Endothelial cell of umbilical vein (primary cell): ENCODE measurements at regions not wholly inside any gene's neighbourhood (a gene's known extent, or its start where the extent isn't known, plus 50 kb on each side); places are given as distances from the start of the nearest gene placed in this dataset.
A peak's percentile ranks its signal among the peaks of the same experiment; 100 is the strongest.

Experiments used
- BruUV-seq: library from RNA; stranded (reverse); fragments of 400-500 nt; replicated peaks from 2 replicates; lab custom pipeline; 2021; lab: Mats Ljungman, UMichigan
- CTCF ChIA-PET: fragments of 300-600, 350-600 bp; sonication (Branson Sonifier 250); formaldehyde crosslinking; loops from one replicate; lab custom pipeline; 2021; ENCODE audit warnings: antibody characterized with exemption, inconsistent platforms; lab: Charles Lee
- POLR2A ChIA-PET: fragments of 300-600, 350-600 bp; sonication (Branson Sonifier 250); formaldehyde crosslinking; loops from one replicate; lab custom pipeline; 2021; ENCODE audit warnings: antibody characterized with exemption, inconsistent platforms; lab: Charles Lee
- DNase-seq: peaks from one replicate; pipeline ENCODE4 v3.0.0-alpha.2; 2011; ENCODE audit warnings: low read depth, low spot score
- FAIRE-seq: peaks from 2 replicates; lab custom pipeline; 2011; peaks lifted over from hg19 to GRCh38; lab: Jason Lieb, UNC
- H2AFZ ChIP-seq: 2 replicates; pipeline ENCODE4 v1.6.0; 2012; ENCODE audit warnings: low read depth, low read length, control low read depth, inconsistent platforms
- H3K27ac ChIP-seq: 2 replicates; pipeline ENCODE4 v1.5.1; 2011; ENCODE audit warnings: low read depth, mild to moderate bottlenecking, control low read depth, low read length, moderate library complexity; ENCODE audit not compliant: insufficient read depth
- H3K27me3 ChIP-seq, 2 experiments: 2 replicates each; pipeline versions ENCODE4 v1.6.0 to v1.6.1; 2011; ENCODE audit warnings: low read length in 2 of 2, mixed read lengths in 1 of 2; ENCODE audit not compliant: control insufficient read depth in 2 of 2, insufficient read depth in 2 of 2
- H3K36me3 ChIP-seq, 2 experiments: 2 replicates in 1 of 2; 3 replicates in 1 of 2; pipeline ENCODE4 v1.5.1; 2011; ENCODE audit warnings: low read length in 2 of 2, mild to moderate bottlenecking in 1 of 2, moderate library complexity in 1 of 2; ENCODE audit not compliant: control insufficient read depth in 2 of 2, insufficient read depth in 2 of 2; ENCODE audit errors: extremely low read depth in 1 of 2
- H3K4me1 ChIP-seq: 3 replicates; pipeline ENCODE4 v1.5.1; 2011; ENCODE audit warnings: mild to moderate bottlenecking, low read length; ENCODE audit not compliant: control insufficient read depth, insufficient read depth; ENCODE audit errors: extremely low read depth
- H3K4me2 ChIP-seq: 2 replicates; pipeline ENCODE4 v1.6.1; 2011; ENCODE audit warnings: low read length, control low read depth, mixed read lengths; ENCODE audit not compliant: insufficient read depth
- H3K4me3 ChIP-seq, 3 experiments: fragments of 200-600 bp in 1 of 3; sonication (generic), shearing (Covaris generic) in 1 of 3; replicated peaks in 1 of 3; 2 replicates each; pipeline ENCODE4 v1.5.1; 2011 to 2016; ENCODE audit warnings: control low read depth in 3 of 3, low read length in 3 of 3, mild to moderate bottlenecking in 2 of 3, inconsistent platforms in 1 of 3, low read depth in 1 of 3, moderate library complexity in 1 of 3; ENCODE audit not compliant: insufficient read depth in 1 of 3
- H3K79me2 ChIP-seq: 2 replicates; pipeline ENCODE4 v1.6.0; 2012; ENCODE audit warnings: low read length, inconsistent platforms; ENCODE audit not compliant: control insufficient read depth, insufficient read depth
- H3K9ac ChIP-seq: replicated peaks from 2 replicates; pipeline ENCODE3; 2011; ENCODE audit warnings: low read length, control low read depth; ENCODE audit not compliant: insufficient read depth; ENCODE audit errors: extremely low read depth
- H3K9me1 ChIP-seq: replicated peaks from 3 replicates; pipeline ENCODE4 v1.6.0; 2011; ENCODE audit warnings: mild to moderate bottlenecking, low read length; ENCODE audit not compliant: control insufficient read depth, insufficient read depth; ENCODE audit errors: extremely low read depth
- H3K9me3 ChIP-seq: replicated peaks from 2 replicates; pipeline ENCODE4 v1.5.1; 2012; ENCODE audit warnings: low read length, inconsistent platforms; ENCODE audit not compliant: control insufficient read depth, insufficient read depth
- H4K20me1 ChIP-seq: replicated peaks from 2 replicates; pipeline ENCODE3; 2011; ENCODE audit warnings: mild to moderate bottlenecking, low read length; ENCODE audit not compliant: control insufficient read depth, insufficient read depth; ENCODE audit errors: extremely low read depth
- CTCF ChIP-seq, 2 donors: IDR thresholded peaks; 1 replicate in 1 of 2; 2 replicates in 1 of 2; pipeline ENCODE4 v1.5.1; 2011; ENCODE audit warnings: low read length in 2 of 2, mild to moderate bottlenecking in 2 of 2, moderate library complexity in 2 of 2, control low read depth in 1 of 2, inconsistent platforms in 1 of 2, low read depth in 1 of 2; ENCODE audit not compliant: insufficient read depth in 1 of 2; ENCODE audit errors: extremely low read depth in 1 of 2
- EZH2 ChIP-seq: IDR thresholded peaks from 2 replicates; pipeline ENCODE4 v1.6.1; 2012; ENCODE audit warnings: borderline replicate concordance, low read depth, mild to moderate bottlenecking, moderate library complexity, low read length, inconsistent platforms; ENCODE audit not compliant: severe bottlenecking
- FOS ChIP-seq: IDR thresholded peaks from 2 replicates; pipeline ENCODE4 v1.6.1; 2011; ENCODE audit warnings: mild to moderate bottlenecking, low read length, moderate library complexity, borderline replicate concordance; ENCODE audit not compliant: insufficient read depth
- JUN ChIP-seq: IDR thresholded peaks from 2 replicates; pipeline ENCODE4 v1.6.1; 2011; ENCODE audit warnings: borderline replicate concordance, low read depth; ENCODE audit not compliant: insufficient read length, insufficient read depth
- MYC ChIP-seq: IDR thresholded peaks from one replicate; pipeline ENCODE4 v1.6.1; 2011; ENCODE audit warnings: mild to moderate bottlenecking, low read depth, low read length
- POLR2A ChIP-seq: IDR thresholded peaks from 2 replicates; pipeline ENCODE4 v1.6.1; 2012; ENCODE audit warnings: low read depth, mild to moderate bottlenecking, control low read depth, low read length
- POLR2AphosphoS5 ChIP-seq: IDR thresholded peaks from 2 replicates; pipeline ENCODE4 v1.6.1; 2012; ENCODE audit warnings: low read depth, mild to moderate bottlenecking, control low read depth, low read length, moderate library complexity; ENCODE audit not compliant: insufficient read depth
- dilution Hi-C: fragments of 300-500 bp; cut with MboI; formaldehyde crosslinking; loops from one replicate; pipeline ENCODE4 v1.15.0; 2019; ENCODE audit warnings: low sequenced_read_pairs; ENCODE audit not compliant: extremely low pct_ligation_motif_present
- intact Hi-C: fragments of 100-400 bp; cut with micrococcal nuclease; formaldehyde crosslinking; loops from one replicate; pipeline ENCODE4 v1.10.0; 2022

- H3K36me3 ChIP-seq: no peaks in the 10 kb centered on the region
- BruUV-seq: no TSS peak
- H3K27ac ChIP-seq: no peak overlapping the region
- H3K9me3 ChIP-seq: no peaks in the 10 kb centered on the region
- no peaks in the 10 kb centered on the region for H4K20me1 ChIP-seq
- intact Hi-C loops: no loop called here
- dilution Hi-C loops: no loop called here
- no peak overlapping the region for H3K4me2 ChIP-seq
- no peaks in the 10 kb centered on the region for H3K9me1 ChIP-seq
- ChIA-PET CTCF (interaction anchor here (1.6 kb wide), 2 partner anchors 10 to 79 kb away, joined by 3 read pairs; no protein-coding TSS in a partner anchor), POLR2A (no interaction called here)
- H3K4me1 ChIP-seq: no peaks in the 10 kb centered on the region
- no peak overlapping the region for H3K4me3 ChIP-seq
- H2AFZ ChIP-seq: peak overlapping the region; percentile 3
- DNase-seq (peak; percentile 48), FAIRE-seq (peak; percentile 18)
- no peaks in the 10 kb centered on the region for H3K79me2 ChIP-seq
- H3K9ac ChIP-seq: no peak overlapping the region
- TF ChIP-seq FOS (peak; percentile 41), CTCF (IDR thresholded peaks at IDR 0.05; ENCODE audit: extremely low read depth in 1 of 2, insufficient read depth in 1 of 2, low read depth in 1 of 2, low read length in 2 of 2) (no peak), MYC (no peak)
- no peaks in the 10 kb centered on the region for H3K27me3 ChIP-seq
Observed at GRCh38 chr6:147000545-147001488, 203.4 kb upstream of the STXBP5 start.

- H3K79me2 ChIP-seq: no peaks in the 10 kb centered on the region
- TF ChIP-seq POLR2A (no peak), FOS (no peak), JUN (no peak), POLR2AphosphoS5 (no peak), EZH2 (no peak), CTCF (IDR thresholded peaks at IDR 0.05; ENCODE audit: extremely low read depth in 1 of 2, insufficient read depth in 1 of 2, low read depth in 1 of 2, low read length in 2 of 2) (no peak), MYC (no peak)
- FAIRE-seq: no peak
- no peak overlapping the region for H3K4me3 ChIP-seq
- no peaks in the 10 kb centered on the region for H3K27me3 ChIP-seq
- intact Hi-C loops: no loop called here
- H3K9me3 ChIP-seq: no peaks in the 10 kb centered on the region
- no peak for DNase-seq
- H3K9me1 ChIP-seq: no peaks in the 10 kb centered on the region
- no peaks in the 10 kb centered on the region for H4K20me1 ChIP-seq
- ChIA-PET POLR2A (no interaction called here), CTCF (no interaction called here)
- no peaks in the 10 kb centered on the region for H3K4me1 ChIP-seq
- no peaks in the 10 kb centered on the region for H3K36me3 ChIP-seq
- H3K9ac ChIP-seq: no peak overlapping the region
- H3K4me2 ChIP-seq: no peak overlapping the region
- dilution Hi-C loops: no loop called here
- no peak overlapping the region for H2AFZ ChIP-seq
- BruUV-seq: no TSS peak
- no peak overlapping the region for H3K27ac ChIP-seq
Observed at GRCh38 chr6:147001621-147002020, 202.6 kb upstream of the STXBP5 start.
